IMR-90 (cell line): ENCODE measurements at regions not wholly inside any gene's neighbourhood (a gene's known extent, or its start where the extent isn't known, plus 50 kb on each side); places are given as distances from the start of the nearest gene placed in this dataset.

Experiments used
- ATAC-seq: fragments of 200-7000 bp; cut with Tn5 transposase; 2 replicates; pipeline ENCODE4 v1.9.1; 2020; ENCODE audit warnings: low read depth, mild to moderate bottlenecking, moderate library complexity
- BruUV-seq: library from RNA; stranded (reverse); fragments of 400-500 nt; replicated peaks from 2 replicates; lab custom pipeline; 2021; lab: Mats Ljungman, UMichigan
- CTCF ChIA-PET: fragments of 300-600 bp; formaldehyde crosslinking; extraction: SDS; loops from one replicate; lab custom pipeline; 2021; ENCODE audit warnings: antibody characterized with exemption; lab: Yijun Ruan, JAX
- POLR2A ChIA-PET: fragments of 300-600 bp; sonication (Branson Sonifier 250); formaldehyde crosslinking; loops from one replicate; lab custom pipeline; 2022; ENCODE audit warnings: antibody characterized with exemption; ENCODE audit not compliant: unreplicated experiment; lab: Charles Lee
- DNase-seq: peaks from one replicate; pipeline ENCODE4 v3.0.0; 2013
- H2AFZ ChIP-seq: replicated peaks from 2 replicates; pipeline ENCODE3; 2013; ENCODE audit warnings: low read length, mild to moderate bottlenecking; ENCODE audit not compliant: poor library complexity
- H2AK5ac ChIP-seq: 2 replicates; pipeline ENCODE4 v1.6.1; 2013; ENCODE audit warnings: low read depth, low read length, inconsistent platforms
- H2AK9ac ChIP-seq: replicated peaks from 2 replicates; pipeline ENCODE3; 2013; ENCODE audit warnings: mild to moderate bottlenecking, low read depth, low read length, moderate library complexity; ENCODE audit not compliant: poor library complexity
- H2BK120ac ChIP-seq: 2 replicates; pipeline ENCODE4 v1.6.1; 2013; ENCODE audit warnings: low read depth, low read length, inconsistent platforms
- H2BK15ac ChIP-seq: 3 replicates; pipeline ENCODE4 v1.6.1; 2013; ENCODE audit warnings: low read depth, low read length, inconsistent platforms
- H2BK20ac ChIP-seq: 2 replicates; pipeline ENCODE4 v1.6.1; 2013; ENCODE audit warnings: low read depth, mild to moderate bottlenecking, inconsistent platforms, low read length, moderate library complexity
- H2BK5ac ChIP-seq: 2 replicates; pipeline ENCODE4 v1.6.1; 2013; ENCODE audit warnings: mild to moderate bottlenecking, low read depth, low read length, inconsistent platforms; ENCODE audit not compliant: poor library complexity, severe bottlenecking
- H3K14ac ChIP-seq: replicated peaks from 2 replicates; pipeline ENCODE4 v1.6.1; 2013; ENCODE audit warnings: low read depth, low read length, inconsistent platforms
- H3K18ac ChIP-seq: 2 replicates; pipeline ENCODE4 v1.6.1; 2013; ENCODE audit warnings: low read depth, low read length, control low read depth
- H3K23ac ChIP-seq: 2 replicates; pipeline ENCODE4 v1.6.1; 2013; ENCODE audit warnings: low read depth, low read length, inconsistent platforms
- H3K27ac ChIP-seq: 2 replicates; pipeline ENCODE4 v1.5.1; 2013; ENCODE audit warnings: mild to moderate bottlenecking, control low read depth, low read length; ENCODE audit not compliant: insufficient read depth
- H3K27me3 ChIP-seq: 2 replicates; pipeline ENCODE4 v1.6.1; 2013; ENCODE audit warnings: low read length; ENCODE audit not compliant: control insufficient read depth, insufficient read depth
- H3K36me3 ChIP-seq: 2 replicates; pipeline ENCODE4 v1.6.1; 2013; ENCODE audit warnings: low read length, mixed read lengths; ENCODE audit not compliant: control insufficient read depth, insufficient read depth
- H3K4ac ChIP-seq: 2 replicates; pipeline ENCODE4 v1.6.1; 2013; ENCODE audit warnings: low read depth, low read length, inconsistent platforms
- H3K4me1 ChIP-seq: 2 replicates; pipeline ENCODE4 v1.6.1; 2013; ENCODE audit warnings: low read length, mixed read lengths; ENCODE audit not compliant: control insufficient read depth, insufficient read depth
- H3K4me2 ChIP-seq: 2 replicates; pipeline ENCODE4 v1.6.1; 2013; ENCODE audit warnings: low read depth, mild to moderate bottlenecking, control low read depth, low read length, moderate library complexity
- H3K4me3 ChIP-seq: 2 replicates; pipeline ENCODE4 v1.5.1; 2013; ENCODE audit warnings: low read depth, mild to moderate bottlenecking, control low read depth, low read length, moderate library complexity; ENCODE audit not compliant: insufficient read depth
- H3K56ac ChIP-seq: 2 replicates; pipeline ENCODE4 v1.6.1; 2013; ENCODE audit warnings: low read length, inconsistent platforms; ENCODE audit not compliant: insufficient read depth; ENCODE audit errors: extremely low read depth
- H3K79me1 ChIP-seq, 2 experiments: 2 replicates each; pipeline ENCODE4 v1.6.1; 2013; ENCODE audit warnings: low read length in 2 of 2, inconsistent platforms in 1 of 2, low read depth in 1 of 2
- H3K9ac ChIP-seq: 2 replicates; pipeline ENCODE4 v1.6.1; 2013; ENCODE audit warnings: low read depth, low read length, control low read depth
- H3K9me1 ChIP-seq: 2 replicates; pipeline ENCODE4 v1.6.1; 2013; ENCODE audit warnings: low read length, inconsistent platforms; ENCODE audit not compliant: insufficient read depth
- H3K9me3 ChIP-seq: 2 replicates; pipeline ENCODE4 v1.6.1; 2013; ENCODE audit warnings: low read length; ENCODE audit not compliant: control insufficient read depth, insufficient read depth
- H4K20me1 ChIP-seq: 2 replicates; pipeline ENCODE4 v1.6.1; 2013; ENCODE audit warnings: low read length, inconsistent platforms; ENCODE audit not compliant: insufficient read depth
- H4K5ac ChIP-seq: 2 replicates; pipeline ENCODE4 v1.6.1; 2013; ENCODE audit warnings: mild to moderate bottlenecking, low read depth, low read length, control low read depth
- H4K8ac ChIP-seq, 2 experiments: 2 replicates each; pipeline ENCODE4 v1.6.1; 2013; ENCODE audit warnings: low read depth in 2 of 2, low read length in 2 of 2, control low read depth in 1 of 2, inconsistent platforms in 1 of 2
- H4K91ac ChIP-seq: 2 replicates; pipeline ENCODE4 v1.6.1; 2013; ENCODE audit warnings: low read depth, low read length, inconsistent platforms; ENCODE audit not compliant: insufficient read depth
- BHLHE40 ChIP-seq: fragments of 150-350 bp; IDR thresholded peaks from 2 replicates; pipeline ENCODE4 v1.6.1; 2016; ENCODE audit warnings: mild to moderate bottlenecking, low read depth, low read length
- CEBPB ChIP-seq: IDR thresholded peaks from 2 replicates; pipeline ENCODE4 v1.6.1; 2012; ENCODE audit warnings: low read depth, low read length, improper control_type of control experiment
- CHD1 ChIP-seq: IDR thresholded peaks from 2 replicates; pipeline ENCODE4 v1.6.1; 2012; ENCODE audit warnings: low read depth, low read length, improper control_type of control experiment
- CTCF ChIP-seq: conservative IDR thresholded peaks from 2 replicates; pipeline ENCODE4 v1.5.1; 2012; ENCODE audit warnings: mild to moderate bottlenecking, low read depth, low read length, improper control_type of control experiment
- FOS ChIP-seq: fragments of 150-350 bp; IDR thresholded peaks from 2 replicates; pipeline ENCODE4 v1.6.1; 2016; ENCODE audit warnings: low read depth, low read length
- MAFK ChIP-seq: IDR thresholded peaks from 2 replicates; pipeline ENCODE4 v1.6.1; 2012; ENCODE audit warnings: low read depth, low read length, improper control_type of control experiment
- MAZ ChIP-seq: IDR thresholded peaks from 2 replicates; pipeline ENCODE4 v1.6.1; 2012; ENCODE audit warnings: low read depth, mild to moderate bottlenecking, low read length, improper control_type of control experiment, moderate library complexity, borderline replicate concordance
- MXI1 ChIP-seq: IDR thresholded peaks from 2 replicates; pipeline ENCODE4 v1.6.1; 2012; ENCODE audit warnings: low read depth, mild to moderate bottlenecking, low read length, moderate library complexity, borderline replicate concordance
- NFE2L2 ChIP-seq: fragments of 150-350 bp; IDR thresholded peaks from 2 replicates; pipeline ENCODE4 v1.6.1; 2016; ENCODE audit warnings: low read depth, mild to moderate bottlenecking, low read length
- POLR2A ChIP-seq: IDR thresholded peaks from 2 replicates; pipeline ENCODE4 v1.6.1; 2012; ENCODE audit warnings: mild to moderate bottlenecking, low read depth, low read length
- RAD21 ChIP-seq: IDR thresholded peaks from 2 replicates; pipeline ENCODE4 v1.6.1; 2012; ENCODE audit warnings: low read length, improper control_type of control experiment
- RCOR1 ChIP-seq: IDR thresholded peaks from 2 replicates; pipeline ENCODE4 v1.6.1; 2012; ENCODE audit warnings: mild to moderate bottlenecking, low read length, improper control_type of control experiment; ENCODE audit not compliant: insufficient replicate concordance
- RFX5 ChIP-seq: IDR thresholded peaks from 2 replicates; pipeline ENCODE4 v1.8.0; 2012; ENCODE audit warnings: low read depth, mild to moderate bottlenecking, low read length, moderate library complexity
- SMC3 ChIP-seq: fragments of 150-350 bp; IDR thresholded peaks from 2 replicates; pipeline ENCODE4 v1.6.1; 2016; ENCODE audit warnings: low read depth, mild to moderate bottlenecking, antibody characterized with exemption, low read length, moderate library complexity
- WGBS, 2 experiments: methylation state at CpG; one replicate each; pipeline versions ENCODE4 v1.1.5 to v1.1.7; 2013; ENCODE audit warnings: missing lambda C conversion rate in 2 of 2; ENCODE audit not compliant: insufficient read length in 1 of 2; ENCODE audit errors: extremely low coverage in 2 of 2; 5-methylcytosine and 5-hydroxymethylcytosine counted together
- dilution Hi-C: fragments of 300-500 bp; cut with HindIII; formaldehyde crosslinking; loops from one replicate; pipeline ENCODE4 v1.14.3; 2018; ENCODE audit warnings: low sequenced_read_pairs; ENCODE audit not compliant: unreplicated experiment
- in situ Hi-C: fragments of 300-500 bp; cut with MboI; formaldehyde crosslinking; loops from 3 replicates; pipeline ENCODE4 v1.14.3; 2019; ENCODE audit warnings: low sequenced_read_pairs, inconsistent platforms, mixed read lengths
- intact Hi-C: fragments of 100-400 bp; cut with micrococcal nuclease; formaldehyde crosslinking; loops from 2 replicates; pipeline ENCODE4 v1.10.0; 2022
- TF ChIP-seq, protein P1 (sequence below): fragments of 150-350 bp; IDR thresholded peaks from 2 replicates; pipeline ENCODE4 v1.6.1; 2017; ENCODE audit warnings: mild to moderate bottlenecking, antibody characterized with exemption, low read length, low read depth
- TF ChIP-seq, protein P2 (sequence below): fragments of 150-350 bp; IDR thresholded peaks from 2 replicates; pipeline ENCODE4 v1.6.1; 2016; ENCODE audit warnings: low read depth, mild to moderate bottlenecking, low read length, moderate library complexity, borderline replicate concordance

- H3K4me1 ChIP-seq = no peaks in the 10 kb centered on the region
- intact Hi-C loops = no loop called here
- H3K56ac ChIP-seq = no peak overlapping the region
- no peaks in the 10 kb centered on the region for H4K20me1 ChIP-seq
- BruUV-seq = no TSS peak
- ATAC-seq = no peak
- no peak overlapping the region for H2AFZ ChIP-seq
- H3K9me3 ChIP-seq = no peaks in the 10 kb centered on the region
- no peak overlapping the region for H3K4me2 ChIP-seq
- no peaks in the 10 kb centered on the region for H3K9me1 ChIP-seq
- no peak overlapping the region for H2BK15ac ChIP-seq
- H3K23ac ChIP-seq = no peak overlapping the region
- dilution Hi-C loops = no loop called here
- POLR2A ChIA-PET = no interaction called here
- H2BK5ac ChIP-seq = no peak overlapping the region
- H3K4me3 ChIP-seq = no peak overlapping the region
- H3K9ac ChIP-seq = no peak overlapping the region
- H4K91ac ChIP-seq = no peak overlapping the region
- H4K5ac ChIP-seq = no peak overlapping the region
- no peak overlapping the region for H2BK120ac ChIP-seq
- in situ Hi-C loops = no loop called here
- no peak for DNase-seq
- H2BK20ac ChIP-seq = no peak overlapping the region
- H3K18ac ChIP-seq = no peak overlapping the region
- H3K4ac ChIP-seq = no peak overlapping the region
- CTCF ChIA-PET = no interaction called here
- no peak overlapping the region for H3K14ac ChIP-seq
- H3K27me3 ChIP-seq = no peaks in the 10 kb centered on the region
- H2AK5ac ChIP-seq = no peak overlapping the region
- H3K36me3 ChIP-seq = no peaks in the 10 kb centered on the region
- no peak overlapping the region for H2AK9ac ChIP-seq
- H3K27ac ChIP-seq = no peak overlapping the region
- WGBS, 2 experiments = no CpG with 5 or more reads among the region's 1 CpG
- H3K79me1 ChIP-seq = no peaks in the 10 kb centered on the region
- H4K8ac ChIP-seq = no peak overlapping the region
- TF ChIP-seq RAD21 (no peak), SMC3 (no peak), MAZ (no peak), MXI1 (no peak), NFE2L2 (no peak), CEBPB (no peak), CHD1 (no peak), RFX5 (no peak), MAFK (no peak), BHLHE40 (no peak), POLR2A (no peak), RCOR1 (no peak), FOS (no peak), CTCF (no peak)
- TF ChIP-seq, protein P1, sequence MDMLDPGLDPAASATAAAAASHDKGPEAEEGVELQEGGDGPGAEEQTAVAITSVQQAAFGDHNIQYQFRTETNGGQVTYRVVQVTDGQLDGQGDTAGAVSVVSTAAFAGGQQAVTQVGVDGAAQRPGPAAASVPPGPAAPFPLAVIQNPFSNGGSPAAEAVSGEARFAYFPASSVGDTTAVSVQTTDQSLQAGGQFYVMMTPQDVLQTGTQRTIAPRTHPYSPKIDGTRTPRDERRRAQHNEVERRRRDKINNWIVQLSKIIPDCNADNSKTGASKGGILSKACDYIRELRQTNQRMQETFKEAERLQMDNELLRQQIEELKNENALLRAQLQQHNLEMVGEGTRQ = no peak
- TF ChIP-seq, protein P2, sequence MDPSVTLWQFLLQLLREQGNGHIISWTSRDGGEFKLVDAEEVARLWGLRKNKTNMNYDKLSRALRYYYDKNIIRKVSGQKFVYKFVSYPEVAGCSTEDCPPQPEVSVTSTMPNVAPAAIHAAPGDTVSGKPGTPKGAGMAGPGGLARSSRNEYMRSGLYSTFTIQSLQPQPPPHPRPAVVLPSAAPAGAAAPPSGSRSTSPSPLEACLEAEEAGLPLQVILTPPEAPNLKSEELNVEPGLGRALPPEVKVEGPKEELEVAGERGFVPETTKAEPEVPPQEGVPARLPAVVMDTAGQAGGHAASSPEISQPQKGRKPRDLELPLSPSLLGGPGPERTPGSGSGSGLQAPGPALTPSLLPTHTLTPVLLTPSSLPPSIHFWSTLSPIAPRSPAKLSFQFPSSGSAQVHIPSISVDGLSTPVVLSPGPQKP = no peak
Measured at GRCh38 chr7:96402913-96403312, 81.0 kb upstream of the SLC25A13 start.
